K562 (cell line): ENCODE measurements at regions not wholly inside any gene's neighbourhood (a gene's known extent, or its start where the extent isn't known, plus 50 kb on each side); places are given as distances from the start of the nearest gene placed in this dataset.

Experiments
- ARID2 ChIP-seq: fragments of 450-650 bp; IDR thresholded peaks from 2 replicates; pipeline ENCODE4 v1.6.1; 2017; ENCODE audit warnings: antibody characterized with exemption, mild to moderate bottlenecking
- CREM ChIP-seq: IDR thresholded peaks from 2 replicates; pipeline ENCODE4 v1.6.1; 2014; ENCODE audit warnings: antibody characterized with exemption, low read depth
- EZH2 ChIP-seq: IDR thresholded peaks from 2 replicates; pipeline ENCODE4 v1.6.1; 2012; ENCODE audit warnings: low read depth, mild to moderate bottlenecking, inconsistent platforms, low read length, borderline replicate concordance
- FIP1L1 ChIP-seq: fragments of 200-400 bp; formaldehyde crosslinking; IDR thresholded peaks from 2 replicates; pipeline ENCODE4 v1.6.1; 2018; ENCODE audit warnings: mild to moderate bottlenecking, low read depth, low read length; ENCODE audit not compliant: poor library complexity, severe bottlenecking
- FOS ChIP-seq: IDR thresholded peaks from 3 replicates; pipeline ENCODE4 v1.6.1; 2011; ENCODE audit not compliant: insufficient read length; ENCODE audit errors: extremely low read depth
- LEF1 ChIP-seq: fragments of 450-650 bp; IDR thresholded peaks from 2 replicates; pipeline ENCODE4 v1.6.1; 2016; ENCODE audit warnings: mild to moderate bottlenecking
- MEF2A ChIP-seq: IDR thresholded peaks from 2 replicates; pipeline ENCODE4 v1.6.1; 2011; ENCODE audit warnings: low read depth, mild to moderate bottlenecking, low read length, moderate library complexity; ENCODE audit not compliant: control insufficient read depth
- NR3C1 ChIP-seq: sonication (generic); formaldehyde crosslinking; IDR thresholded peaks from 2 replicates; pipeline ENCODE4 v1.8.1; 2022; ENCODE audit warnings: missing genetic modification reagents
- RAD21 ChIP-seq, 2 experiments: fragments of 250-450 bp in 1 of 2; fragments of 450-650 bp in 1 of 2; sonication (Bioruptor Pico) in 1 of 2; formaldehyde crosslinking in 1 of 2; IDR thresholded peaks in 1 of 2; conservative IDR thresholded peaks in 1 of 2; 2 replicates each; pipeline versions ENCODE4 v1.4.0 to v1.8.0; 2020 to 2022; ENCODE audit warnings: mild to moderate bottlenecking in 2 of 2, moderate library complexity in 1 of 2
- RBM22 ChIP-seq: fragments of 200-400 bp; formaldehyde crosslinking; IDR thresholded peaks from 2 replicates; pipeline ENCODE4 v1.6.1; 2018; ENCODE audit warnings: low read length, low read depth; ENCODE audit not compliant: poor library complexity, severe bottlenecking
- SMAD3 ChIP-seq: fragments of 450-650 bp; formaldehyde crosslinking; conservative IDR thresholded peaks from 2 replicates; pipeline ENCODE4 v1.4.0; 2020; ENCODE audit warnings: mild to moderate bottlenecking
- ZNF184 ChIP-seq: sonication (generic); formaldehyde crosslinking; IDR thresholded peaks from 2 replicates; pipeline ENCODE4 v1.5.0; 2020; ENCODE audit warnings: missing genetic modification reagents
- ZNF311 ChIP-seq: fragments of 250-450 bp; sonication (Bioruptor Pico); IDR thresholded peaks from 2 replicates; pipeline ENCODE4 v1.4.0; 2020; ENCODE audit warnings: mild to moderate bottlenecking, moderate library complexity
- TF ChIP-seq, protein P1 (sequence below), 3 experiments: IDR thresholded peaks in 2 of 3; conservative IDR thresholded peaks in 1 of 3; 2 replicates each; pipeline ENCODE4 v1.5.1; 2011 to 2012; ENCODE audit warnings: low read length in 3 of 3, mild to moderate bottlenecking in 3 of 3, control low read depth in 2 of 3, improper control_type of control experiment in 1 of 3, inconsistent platforms in 1 of 3, low read depth in 1 of 3, mixed read lengths in 1 of 3, moderate library complexity in 1 of 3; ENCODE audit not compliant: insufficient read depth in 2 of 3

DNA sequence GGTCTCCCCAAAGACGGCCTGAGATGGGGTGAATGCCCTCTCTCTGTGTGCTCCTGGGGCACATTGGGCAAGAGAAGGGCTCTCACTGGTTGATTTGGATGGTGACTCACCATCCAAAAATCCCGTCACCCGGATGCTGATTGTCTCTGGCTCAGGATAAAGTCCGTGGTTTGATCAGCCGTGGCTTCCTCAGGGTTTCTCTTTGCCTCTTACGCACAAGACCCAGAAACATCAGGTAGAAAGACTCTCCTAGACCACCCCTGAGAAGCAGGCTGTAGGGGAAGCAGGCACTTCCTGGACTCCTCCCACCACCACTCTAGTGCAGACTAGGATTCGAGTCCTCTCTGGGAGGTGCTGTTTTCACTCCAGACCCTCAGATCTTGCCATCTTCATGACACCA lies 176.1 kb upstream of the NCAM1 start:
- no peak for TF ChIP-seq LEF1
- TF ChIP-seq SMAD3 (CRISPR knock-in tag) = no peak
- TF ChIP-seq NR3C1 = no peak
- no peak for TF ChIP-seq ARID2
- TF ChIP-seq FOS = no peak
- TF ChIP-seq RAD21 (CRISPR knock-in tag; conservative IDR thresholded peaks at IDR 0.05 in 1 of 2, IDR thresholded peaks at IDR 0.05 in 1 of 2) = no peak
- no peak for TF ChIP-seq EZH2
- no peak for TF ChIP-seq CREM
- TF ChIP-seq RBM22 = no peak
- no peak for TF ChIP-seq ZNF184 (CRISPR knock-in tag)
- no peak for TF ChIP-seq MEF2A
- no peak for TF ChIP-seq FIP1L1
- TF ChIP-seq ZNF311 = no peak
- TF ChIP-seq, protein P1, sequence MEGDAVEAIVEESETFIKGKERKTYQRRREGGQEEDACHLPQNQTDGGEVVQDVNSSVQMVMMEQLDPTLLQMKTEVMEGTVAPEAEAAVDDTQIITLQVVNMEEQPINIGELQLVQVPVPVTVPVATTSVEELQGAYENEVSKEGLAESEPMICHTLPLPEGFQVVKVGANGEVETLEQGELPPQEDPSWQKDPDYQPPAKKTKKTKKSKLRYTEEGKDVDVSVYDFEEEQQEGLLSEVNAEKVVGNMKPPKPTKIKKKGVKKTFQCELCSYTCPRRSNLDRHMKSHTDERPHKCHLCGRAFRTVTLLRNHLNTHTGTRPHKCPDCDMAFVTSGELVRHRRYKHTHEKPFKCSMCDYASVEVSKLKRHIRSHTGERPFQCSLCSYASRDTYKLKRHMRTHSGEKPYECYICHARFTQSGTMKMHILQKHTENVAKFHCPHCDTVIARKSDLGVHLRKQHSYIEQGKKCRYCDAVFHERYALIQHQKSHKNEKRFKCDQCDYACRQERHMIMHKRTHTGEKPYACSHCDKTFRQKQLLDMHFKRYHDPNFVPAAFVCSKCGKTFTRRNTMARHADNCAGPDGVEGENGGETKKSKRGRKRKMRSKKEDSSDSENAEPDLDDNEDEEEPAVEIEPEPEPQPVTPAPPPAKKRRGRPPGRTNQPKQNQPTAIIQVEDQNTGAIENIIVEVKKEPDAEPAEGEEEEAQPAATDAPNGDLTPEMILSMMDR (IDR thresholded peaks at IDR 0.05 in 2 of 3, conservative IDR thresholded peaks at IDR 0.05 in 1 of 3; ENCODE audit: insufficient read depth in 2 of 3, low read depth in 1 of 3, low read length in 3 of 3) = no peak
